IPS DF 4.7 (cell line): ENCODE measurements at regions not wholly inside any gene's neighbourhood (a gene's known extent, or its start where the extent isn't known, plus 50 kb on each side); places are given as distances from the start of the nearest gene placed in this dataset.

Source experiments
- DNase-seq: peaks from one replicate; pipeline ENCODE4 v3.0.0-alpha.2; 2013; ENCODE audit warnings: low spot score; ENCODE audit errors: extremely low read depth

GRCh38 chrX:110863883-110864282 is 68.3 kb upstream of the CHRDL1 start:
- no peak for DNase-seq

GRCh38 chrX:110858565-110858964 is 62.9 kb upstream of the CHRDL1 start:
- DNase-seq: no peak

GRCh38 chrX:110853610-110854009 is 58.0 kb upstream of the CHRDL1 start:
- no peak for DNase-seq

GRCh38 chrX:110852180-110852579 is 56.6 kb upstream of the CHRDL1 start:
- no peak for DNase-seq

- no peak for DNase-seq
Measured at GRCh38 chrX:110851780-110852179, 56.2 kb upstream of the CHRDL1 start.

GRCh38 chrX:110847334-110847733 is 51.7 kb upstream of the CHRDL1 start:
- no peak for DNase-seq

- DNase-seq: no peak
Measured at GRCh38 chrX:110846071-110846470, 50.5 kb upstream of the CHRDL1 start.
